ELR (cell line): ENCODE measurements at regions not wholly inside any gene's neighbourhood (a gene's known extent, or its start where the extent isn't known, plus 50 kb on each side); places are given as distances from the start of the nearest gene placed in this dataset.
"Not testable (repeated sequence)": the region's sequence is repeated elsewhere in the genome, so short reads cannot be mapped to it uniquely, and the experiment has no call there.

Experiments
- DNase-seq: peaks from one replicate; pipeline ENCODE4 v3.0.0-alpha.2; 2015; ENCODE audit warnings: low read depth

GRCh38 chr12:74391283-74391682, 146.4 kb upstream of the ATXN7L3B start:
- no peak for DNase-seq

GRCh38 chr12:74393272-74393671, 144.4 kb upstream of the ATXN7L3B start:
- peak; percentile 63 for DNase-seq

- no peak for DNase-seq
Measured at GRCh38 chr12:74394647-74395046, 143.0 kb upstream of the ATXN7L3B start.

- peak; percentile 4 for DNase-seq
Measured at GRCh38 chr12:74401035-74401434, 136.6 kb upstream of the ATXN7L3B start.

GRCh38 chr12:74401966-74402365, 135.7 kb upstream of the ATXN7L3B start:
- no peak for DNase-seq

- DNase-seq: not testable (repeated sequence)
Measured at GRCh38 chr12:74403221-74403470, 134.5 kb upstream of the ATXN7L3B start.

GRCh38 chr12:74408601-74409166, 129.0 kb upstream of the ATXN7L3B start:
- DNase-seq: no peak

- DNase-seq: peak; percentile 47
Measured at GRCh38 chr12:74412606-74413230, 124.9 kb upstream of the ATXN7L3B start.

- DNase-seq: peak; percentile 60
Measured at GRCh38 chr12:74415633-74416032, 122.0 kb upstream of the ATXN7L3B start.

GRCh38 chr12:74418573-74418972, 119.1 kb upstream of the ATXN7L3B start:
- peak; percentile 30 for DNase-seq

- DNase-seq: no peak
Measured at GRCh38 chr12:74424778-74425177, 112.9 kb upstream of the ATXN7L3B start.

GRCh38 chr12:74426091-74426490, 111.5 kb upstream of the ATXN7L3B start:
- DNase-seq: no peak

- DNase-seq: no peak
Measured at GRCh38 chr12:74429535-74429934, 108.1 kb upstream of the ATXN7L3B start.

GRCh38 chr12:74431801-74432200, 105.8 kb upstream of the ATXN7L3B start:
- DNase-seq: peak; percentile 74

- no peak for DNase-seq
Measured at GRCh38 chr12:74440469-74440868, 97.2 kb upstream of the ATXN7L3B start.

GRCh38 chr12:74441872-74442271, 95.8 kb upstream of the ATXN7L3B start:
- DNase-seq: no peak

- DNase-seq: no peak
Measured at GRCh38 chr12:74446466-74446865, 91.2 kb upstream of the ATXN7L3B start.

- peak; percentile 95 for DNase-seq
Measured at GRCh38 chr12:74449872-74450271, 87.8 kb upstream of the ATXN7L3B start.

- DNase-seq: no peak
Measured at GRCh38 chr12:74454109-74454508, 83.5 kb upstream of the ATXN7L3B start.

- no peak for DNase-seq
Measured at GRCh38 chr12:74455429-74455828, 82.2 kb upstream of the ATXN7L3B start.

GRCh38 chr12:74456431-74456830, 81.2 kb upstream of the ATXN7L3B start:
- DNase-seq: no peak

- no peak for DNase-seq
Measured at GRCh38 chr12:74468401-74468800, 69.2 kb upstream of the ATXN7L3B start.

- DNase-seq: no peak
Measured at GRCh38 chr12:74476234-74476633, 61.4 kb upstream of the ATXN7L3B start.

- no peak for DNase-seq
Measured at GRCh38 chr12:74481078-74481477, 56.6 kb upstream of the ATXN7L3B start.
